ENCODE measurements at regions not wholly inside any gene's neighbourhood (a gene's known extent, or its start where the extent isn't known, plus 50 kb on each side); places are given as distances from the start of the nearest gene placed in this dataset.

DNA sequence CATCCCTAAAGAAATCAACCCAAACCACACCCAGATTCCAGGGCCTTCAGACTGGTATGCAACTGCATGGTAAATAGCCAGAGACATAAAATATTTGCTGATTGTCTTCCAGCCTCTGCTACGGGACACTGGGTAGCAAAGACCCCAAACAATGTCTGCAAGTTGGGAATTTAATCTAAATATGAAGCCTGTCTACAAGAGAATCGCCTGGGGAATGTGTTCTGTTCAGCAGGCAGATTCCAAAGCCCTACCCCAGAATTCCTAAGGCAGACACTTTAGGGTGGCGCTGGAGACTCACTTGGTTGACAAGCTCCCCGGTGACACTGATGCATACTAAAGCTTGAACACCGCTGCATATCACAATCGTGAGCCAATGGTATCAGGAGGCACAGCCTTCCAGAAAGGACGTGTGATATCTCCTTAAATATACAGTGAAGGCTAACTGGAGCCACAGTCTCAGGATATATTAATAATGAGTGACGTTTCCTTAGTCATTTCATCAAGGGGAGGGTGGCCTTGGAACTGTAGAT, 684.1 kb downstream of the NTRK3 start:
- TF ChIP-seq CTCF (IDR thresholded peaks at IDR 0.05 in 2 of 3, conservative IDR thresholded peaks at IDR 0.05 in 1 of 3; ENCODE audit: borderline replicate concordance in 1 of 3, insufficient read depth in 1 of 3, low read depth in 2 of 3, low read length in 2 of 3) (no peak), POLR2AphosphoS5 (IDR thresholded peaks at IDR 0.05; ENCODE audit: low read depth, low read length) (no peak)
